PC-9 (cell line): ENCODE measurements at regions not wholly inside any gene's neighbourhood (a gene's known extent, or its start where the extent isn't known, plus 50 kb on each side); places are given as distances from the start of the nearest gene placed in this dataset.

Experiments used
- EZH2 ChIP-seq: fragments of 200-600 bp; sonication (generic); IDR thresholded peaks from 2 replicates; pipeline ENCODE4 v1.8.0; 2017; ENCODE audit warnings: antibody characterized with exemption, low read depth
- TF ChIP-seq, protein P1 (sequence below): fragments of 200-600 bp; sonication (generic); conservative IDR thresholded peaks from 2 replicates; pipeline ENCODE4 v1.6.1; 2017; ENCODE audit warnings: mixed run types, antibody characterized with exemption, mild to moderate bottlenecking, moderate library complexity

DNA sequence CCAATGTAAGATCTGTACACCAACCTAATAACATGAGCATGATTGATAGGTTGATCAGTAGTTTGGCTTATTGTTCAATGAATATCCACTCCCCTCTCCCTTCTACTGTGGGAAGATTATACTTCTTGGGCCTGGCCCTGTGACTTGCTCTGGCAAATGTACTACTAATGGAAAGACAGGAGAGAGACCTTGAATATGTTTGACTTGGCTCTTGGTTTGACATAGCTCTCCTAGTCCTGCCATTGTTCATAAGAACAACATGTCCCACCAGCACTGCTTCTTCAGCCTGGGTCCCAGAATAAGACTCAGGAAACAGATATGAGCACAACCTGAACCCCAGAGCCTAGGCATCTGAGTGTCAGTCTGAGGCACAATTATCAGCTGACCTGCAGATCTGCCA, 112.8 kb upstream of the RESF1 start:
- no peak for TF ChIP-seq EZH2
- TF ChIP-seq, protein P1, sequence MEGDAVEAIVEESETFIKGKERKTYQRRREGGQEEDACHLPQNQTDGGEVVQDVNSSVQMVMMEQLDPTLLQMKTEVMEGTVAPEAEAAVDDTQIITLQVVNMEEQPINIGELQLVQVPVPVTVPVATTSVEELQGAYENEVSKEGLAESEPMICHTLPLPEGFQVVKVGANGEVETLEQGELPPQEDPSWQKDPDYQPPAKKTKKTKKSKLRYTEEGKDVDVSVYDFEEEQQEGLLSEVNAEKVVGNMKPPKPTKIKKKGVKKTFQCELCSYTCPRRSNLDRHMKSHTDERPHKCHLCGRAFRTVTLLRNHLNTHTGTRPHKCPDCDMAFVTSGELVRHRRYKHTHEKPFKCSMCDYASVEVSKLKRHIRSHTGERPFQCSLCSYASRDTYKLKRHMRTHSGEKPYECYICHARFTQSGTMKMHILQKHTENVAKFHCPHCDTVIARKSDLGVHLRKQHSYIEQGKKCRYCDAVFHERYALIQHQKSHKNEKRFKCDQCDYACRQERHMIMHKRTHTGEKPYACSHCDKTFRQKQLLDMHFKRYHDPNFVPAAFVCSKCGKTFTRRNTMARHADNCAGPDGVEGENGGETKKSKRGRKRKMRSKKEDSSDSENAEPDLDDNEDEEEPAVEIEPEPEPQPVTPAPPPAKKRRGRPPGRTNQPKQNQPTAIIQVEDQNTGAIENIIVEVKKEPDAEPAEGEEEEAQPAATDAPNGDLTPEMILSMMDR: no peak
